ENCODE measurements at regions not wholly inside any gene's neighbourhood (a gene's known extent, or its start where the extent isn't known, plus 50 kb on each side); places are given as distances from the start of the nearest gene placed in this dataset.

DNA sequence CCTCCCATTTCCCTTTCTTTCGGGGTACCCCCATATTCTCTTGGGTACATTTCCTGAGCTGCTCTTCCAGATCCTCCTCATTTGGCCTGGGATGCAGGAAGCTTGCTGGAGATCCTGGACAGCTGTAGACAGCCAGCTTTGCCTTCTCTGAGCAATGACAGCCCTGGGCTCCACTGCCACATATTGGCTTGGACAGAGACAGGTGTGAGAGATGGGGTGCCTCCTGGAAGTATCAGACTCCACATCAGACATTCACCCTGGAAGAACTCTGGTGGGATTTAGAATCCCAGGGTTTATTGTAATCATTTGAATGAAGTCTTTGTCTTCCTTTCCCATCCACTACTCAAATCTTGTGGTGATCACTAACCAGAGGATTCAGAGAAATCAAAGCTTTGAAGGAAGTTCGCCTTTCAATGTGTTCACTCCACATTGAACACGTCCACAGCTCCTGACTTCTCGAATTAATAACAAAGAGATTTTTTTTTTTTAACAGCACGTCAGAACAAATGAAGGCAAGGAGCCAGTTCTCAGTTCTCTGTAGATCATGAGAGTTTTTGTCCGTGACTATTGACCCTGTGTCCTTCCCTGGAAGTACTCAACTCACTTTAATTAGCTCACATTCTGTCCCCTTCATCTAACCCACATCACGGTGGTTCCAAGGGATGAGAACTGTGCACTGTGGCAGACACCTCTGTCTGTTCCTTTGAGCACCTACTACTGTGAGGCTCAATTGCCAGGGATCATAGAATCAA, 377.6 kb upstream of the TRIB2 start:
- TF ChIP-seq, protein P1, sequence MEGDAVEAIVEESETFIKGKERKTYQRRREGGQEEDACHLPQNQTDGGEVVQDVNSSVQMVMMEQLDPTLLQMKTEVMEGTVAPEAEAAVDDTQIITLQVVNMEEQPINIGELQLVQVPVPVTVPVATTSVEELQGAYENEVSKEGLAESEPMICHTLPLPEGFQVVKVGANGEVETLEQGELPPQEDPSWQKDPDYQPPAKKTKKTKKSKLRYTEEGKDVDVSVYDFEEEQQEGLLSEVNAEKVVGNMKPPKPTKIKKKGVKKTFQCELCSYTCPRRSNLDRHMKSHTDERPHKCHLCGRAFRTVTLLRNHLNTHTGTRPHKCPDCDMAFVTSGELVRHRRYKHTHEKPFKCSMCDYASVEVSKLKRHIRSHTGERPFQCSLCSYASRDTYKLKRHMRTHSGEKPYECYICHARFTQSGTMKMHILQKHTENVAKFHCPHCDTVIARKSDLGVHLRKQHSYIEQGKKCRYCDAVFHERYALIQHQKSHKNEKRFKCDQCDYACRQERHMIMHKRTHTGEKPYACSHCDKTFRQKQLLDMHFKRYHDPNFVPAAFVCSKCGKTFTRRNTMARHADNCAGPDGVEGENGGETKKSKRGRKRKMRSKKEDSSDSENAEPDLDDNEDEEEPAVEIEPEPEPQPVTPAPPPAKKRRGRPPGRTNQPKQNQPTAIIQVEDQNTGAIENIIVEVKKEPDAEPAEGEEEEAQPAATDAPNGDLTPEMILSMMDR (IDR thresholded peaks at IDR 0.05), result no peak
- TF ChIP-seq POLR2A (IDR thresholded peaks at IDR 0.05), result no peak
- H3K27ac ChIP-seq, result no peak overlapping the region
- no peaks in the 10 kb centered on the region for H3K36me3 ChIP-seq (replicated peaks in 1 of 2)
- H3K4me1 ChIP-seq (replicated peaks in 1 of 2), result no peaks in the 10 kb centered on the region
- H3K4me3 ChIP-seq, result no peak overlapping the region
- H3K27me3 ChIP-seq, result no peaks in the 10 kb centered on the region
- no peak for DNase-seq
- 84 to 88% (median 88%) methylated on average over 7 of the region's 7 CpGs for WGBS, 4 donors
- intact Hi-C loops (cut with DNase I), result no loop called here
- H3K9me3 ChIP-seq (replicated peaks in 1 of 3), result no peaks in the 10 kb centered on the region

DNA sequence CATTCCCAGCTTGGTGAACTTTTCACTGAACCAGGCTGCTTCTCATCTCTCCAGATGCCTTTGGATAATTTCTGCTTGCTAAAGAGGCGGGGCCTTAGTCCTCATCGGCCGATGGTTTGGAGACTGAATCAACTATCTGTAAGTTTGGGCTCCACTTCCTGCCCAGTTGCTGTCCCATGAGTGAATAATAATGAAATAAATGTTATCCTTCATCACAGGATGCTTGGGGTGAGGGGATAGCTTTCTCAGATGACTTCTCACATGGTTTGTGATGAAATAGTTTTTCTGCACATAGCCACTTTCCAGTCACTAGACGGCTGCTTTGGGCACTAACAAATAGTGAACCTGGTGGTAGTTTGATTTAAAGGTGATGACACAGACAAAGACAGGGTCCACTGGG, 376.6 kb upstream of the TRIB2 start:
- Histone ChIP-seq H3K9me3 (replicated peaks in 1 of 3) (no peaks in the 10 kb centered on the region), H3K27me3 (no peaks in the 10 kb centered on the region), H3K27ac (no peak overlapping the region), H3K36me3 (replicated peaks in 1 of 2) (no peaks in the 10 kb centered on the region), H3K4me3 (no peak overlapping the region), H3K4me1 (replicated peaks in 1 of 2) (no peaks in the 10 kb centered on the region)
- DNase-seq, result no peak
- intact Hi-C loops (cut with DNase I), result no loop called here
- 58 to 90% (median 65%) methylated on average over 3 to 4 of the region's 4 CpGs for WGBS, 4 donors
- TF ChIP-seq, protein P1 (IDR thresholded peaks at IDR 0.05), result no peak
- no peak for TF ChIP-seq POLR2A (IDR thresholded peaks at IDR 0.05)

DNA sequence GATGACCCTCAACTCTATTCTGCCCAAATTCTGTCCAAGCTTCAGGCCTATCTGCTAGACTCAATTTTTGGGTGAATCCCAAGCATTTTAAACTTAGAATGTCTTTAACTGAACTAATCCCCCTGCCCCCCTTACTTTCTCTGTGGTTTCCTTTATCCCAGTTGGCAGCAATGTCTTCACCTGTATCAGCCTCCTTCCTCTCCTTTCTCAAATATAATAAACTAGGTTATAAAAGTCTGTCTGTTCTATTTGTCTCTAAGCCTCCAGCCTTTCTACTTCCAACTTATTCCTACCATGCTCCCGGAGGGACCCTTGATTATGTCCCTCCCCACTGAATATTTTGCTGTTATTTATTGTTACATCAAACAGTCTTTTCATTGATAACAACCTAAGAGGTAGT, 375.5 kb upstream of the TRIB2 start:
- intact Hi-C loops (cut with DNase I), result no loop called here
- H3K4me3 ChIP-seq, result no peak overlapping the region
- TF ChIP-seq POLR2A (IDR thresholded peaks at IDR 0.05), result no peak
- TF ChIP-seq, protein P1 (IDR thresholded peaks at IDR 0.05), result no peak
- H3K27me3 ChIP-seq, result no peaks in the 10 kb centered on the region
- no peaks in the 10 kb centered on the region for H3K36me3 ChIP-seq (replicated peaks in 1 of 2)
- H3K4me1 ChIP-seq (replicated peaks in 1 of 2), result no peaks in the 10 kb centered on the region
- no peak overlapping the region for H3K27ac ChIP-seq
- DNase-seq, result no peak
- WGBS, 4 donors, result 90 to 100% (median 95%) methylated on average over 1 of the region's 1 CpG
- no peaks in the 10 kb centered on the region for H3K9me3 ChIP-seq (replicated peaks in 1 of 3)

DNA sequence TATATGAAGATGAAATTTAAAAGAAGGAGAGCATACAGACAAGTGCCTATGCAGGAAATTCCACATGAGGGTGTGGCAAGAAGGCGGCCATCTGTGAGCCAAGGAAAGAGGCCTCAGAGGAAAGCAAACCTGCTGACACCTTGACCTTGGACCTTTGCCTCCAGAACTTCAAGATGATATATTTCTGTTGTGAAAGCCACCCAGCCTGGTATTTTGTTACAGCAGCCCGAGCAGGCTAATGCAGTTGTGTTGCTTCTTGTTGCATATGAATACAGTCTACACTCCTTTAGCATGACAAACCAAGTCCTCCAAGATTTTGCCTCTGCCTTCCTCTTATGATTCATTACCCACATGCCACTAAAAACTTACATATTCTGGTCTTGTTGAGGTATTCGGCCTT, 374.8 kb upstream of the TRIB2 start:
- intact Hi-C loops (cut with DNase I), result no loop called here
- no peaks in the 10 kb centered on the region for H3K9me3 ChIP-seq (replicated peaks in 1 of 3)
- TF ChIP-seq, protein P1 (IDR thresholded peaks at IDR 0.05), result no peak
- no peak for TF ChIP-seq POLR2A (IDR thresholded peaks at IDR 0.05)
- H3K4me3 ChIP-seq, result no peak overlapping the region
- no peaks in the 10 kb centered on the region for H3K36me3 ChIP-seq (replicated peaks in 1 of 2)
- no peak overlapping the region for H3K27ac ChIP-seq
- 86 to 96% (median 91%) methylated on average over 3 of the region's 3 CpGs for WGBS, 4 donors
- H3K27me3 ChIP-seq, result no peaks in the 10 kb centered on the region
- H3K4me1 ChIP-seq (replicated peaks in 1 of 2), result no peaks in the 10 kb centered on the region
- DNase-seq, result no peak
